Neuronal stem cell (in vitro differentiated cells): ENCODE measurements at regions not wholly inside any gene's neighbourhood (a gene's known extent, or its start where the extent isn't known, plus 50 kb on each side); places are given as distances from the start of the nearest gene placed in this dataset.

Source experiments
- DNase-seq: peaks from one replicate; pipeline ENCODE4 v3.0.0-alpha.2; 2013; ENCODE audit warnings: low spot score
- H2AFZ ChIP-seq: one replicate; pipeline ENCODE4 v1.6.1; 2013; ENCODE audit warnings: mild to moderate bottlenecking, low read length, inconsistent platforms
- H2AK5ac ChIP-seq: 2 replicates; pipeline ENCODE4 v1.6.1; 2013; ENCODE audit warnings: low read depth, mild to moderate bottlenecking, inconsistent platforms, low read length, moderate library complexity, mixed read lengths
- H2BK120ac ChIP-seq: 2 replicates; pipeline ENCODE4 v1.6.1; 2013; ENCODE audit warnings: low read depth, mild to moderate bottlenecking, inconsistent platforms, low read length, moderate library complexity, mixed read lengths
- H2BK12ac ChIP-seq: one replicate; pipeline ENCODE4 v1.6.1; 2013; ENCODE audit warnings: low read length, inconsistent platforms
- H2BK15ac ChIP-seq: 2 replicates; pipeline ENCODE4 v1.6.1; 2013; ENCODE audit warnings: mild to moderate bottlenecking, low read length, inconsistent platforms, mixed read lengths
- H2BK5ac ChIP-seq: one replicate; pipeline ENCODE4 v1.6.1; 2013; ENCODE audit warnings: inconsistent platforms, mild to moderate bottlenecking, low read length, moderate library complexity
- H3K14ac ChIP-seq: one replicate; pipeline ENCODE4 v1.6.1; 2013; ENCODE audit warnings: low read length, inconsistent platforms
- H3K18ac ChIP-seq: 2 replicates; pipeline ENCODE4 v1.6.1; 2013; ENCODE audit warnings: low read length, inconsistent platforms
- H3K23ac ChIP-seq: 2 replicates; pipeline ENCODE4 v1.6.1; 2013; ENCODE audit warnings: low read depth, mild to moderate bottlenecking, mixed read lengths, low read length, inconsistent platforms; ENCODE audit not compliant: poor library complexity
- H3K27ac ChIP-seq: replicated peaks from 3 replicates; pipeline ENCODE4 v1.5.1; 2013; ENCODE audit warnings: low read length, inconsistent platforms
- H3K27me3 ChIP-seq, 3 experiments: 2 replicates each; pipeline ENCODE4 v1.6.1; 2013; ENCODE audit warnings: low read length in 3 of 3, mild to moderate bottlenecking in 2 of 3, inconsistent platforms in 1 of 3, low read depth in 1 of 3, mixed read lengths in 1 of 3, moderate library complexity in 1 of 3; ENCODE audit not compliant: control insufficient read depth in 3 of 3, insufficient read depth in 3 of 3
- H3K36me3 ChIP-seq, 2 donors: replicated peaks in 1 of 2; 2 replicates each; pipeline ENCODE4 v1.6.1; 2013; ENCODE audit warnings: low read length in 2 of 2; ENCODE audit not compliant: control insufficient read depth in 2 of 2, insufficient read depth in 2 of 2
- H3K4ac ChIP-seq: 2 replicates; pipeline ENCODE4 v1.6.1; 2013; ENCODE audit warnings: inconsistent platforms, mild to moderate bottlenecking, low read length, moderate library complexity
- H3K4me1 ChIP-seq, 2 donors: 1 replicate in 1 of 2; 2 replicates in 1 of 2; pipeline ENCODE4 v1.6.1; 2013; ENCODE audit warnings: low read length in 2 of 2, low read depth in 1 of 2; ENCODE audit not compliant: control insufficient read depth in 2 of 2, insufficient read depth in 1 of 2
- H3K4me2 ChIP-seq: one replicate; pipeline ENCODE4 v1.6.1; 2013; ENCODE audit warnings: mild to moderate bottlenecking, low read length, inconsistent platforms; ENCODE audit not compliant: insufficient read depth, poor library complexity, severe bottlenecking
- H3K4me3 ChIP-seq, 2 donors: 2 replicates each; pipeline ENCODE4 v1.5.1; 2013; ENCODE audit warnings: low read length in 2 of 2, mild to moderate bottlenecking in 2 of 2, inconsistent platforms in 1 of 2, moderate library complexity in 1 of 2
- H3K79me1 ChIP-seq: one replicate; pipeline ENCODE4 v1.6.1; 2013; ENCODE audit warnings: low read depth, mild to moderate bottlenecking, inconsistent platforms, low read length, moderate library complexity
- H3K9ac ChIP-seq: one replicate; pipeline ENCODE4 v1.6.1; 2013; ENCODE audit warnings: mild to moderate bottlenecking, low read depth, low read length, inconsistent platforms; ENCODE audit not compliant: poor library complexity
- H3K9me3 ChIP-seq, 2 donors: replicated peaks in 1 of 2; 2 replicates each; pipeline versions ENCODE3 to v1.6.1; 2013; ENCODE audit warnings: low read length in 2 of 2, mild to moderate bottlenecking in 2 of 2, inconsistent platforms in 1 of 2, low read depth in 1 of 2, mixed read lengths in 1 of 2, moderate library complexity in 1 of 2; ENCODE audit not compliant: control insufficient read depth in 2 of 2, insufficient read depth in 1 of 2
- H4K8ac ChIP-seq: one replicate; pipeline ENCODE4 v1.6.1; 2013; ENCODE audit warnings: low read depth, mild to moderate bottlenecking, inconsistent platforms, low read length, moderate library complexity
- H4K91ac ChIP-seq: one replicate; pipeline ENCODE4 v1.6.1; 2013; ENCODE audit warnings: low read length, low read depth, mild to moderate bottlenecking, inconsistent platforms; ENCODE audit not compliant: poor library complexity
- WGBS, 2 donors: extraction: QIAGEN DNeasy Blood & Tissue Kit; methylation state at CpG; one replicate each; pipeline ENCODE4 v1.1.7; 2013; ENCODE audit warnings: missing lambda C conversion rate in 2 of 2, mixed read lengths in 1 of 2; ENCODE audit not compliant: insufficient read length in 2 of 2, insufficient replicate concordance in 1 of 2; ENCODE audit errors: extremely low coverage in 2 of 2; 5-methylcytosine and 5-hydroxymethylcytosine counted together

DNA sequence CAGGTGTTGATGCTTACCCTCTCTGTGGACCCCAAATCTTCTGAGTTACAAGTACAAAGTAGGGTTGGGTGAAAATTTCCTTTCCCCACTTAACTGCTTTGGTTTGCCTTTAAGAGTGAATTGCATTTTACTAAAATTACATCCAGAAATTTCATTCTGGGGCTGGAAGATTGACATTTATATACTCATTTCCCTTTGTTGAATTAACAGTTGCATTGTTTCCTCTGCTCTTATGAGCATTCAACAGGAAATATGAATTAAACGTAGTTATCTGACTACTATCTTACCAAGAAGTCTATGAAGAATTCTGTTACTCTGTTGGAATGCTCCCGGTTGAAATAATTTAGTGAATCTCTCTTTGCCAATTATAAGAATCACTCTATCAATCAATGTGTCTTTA lies 1231.1 kb upstream of the NXPH2 start:
- Histone ChIP-seq H3K27me3 (no peaks in the 10 kb centered on the region), H2BK12ac (no peak overlapping the region), H3K4ac (no peak overlapping the region), H2BK5ac (no peak overlapping the region), H3K36me3 (no peaks in the 10 kb centered on the region), H2AFZ (no peak overlapping the region), H4K8ac (no peak overlapping the region), H3K79me1 (no peaks in the 10 kb centered on the region), H3K23ac (no peak overlapping the region), H2AK5ac (no peak overlapping the region), H3K4me1 (no peaks in the 10 kb centered on the region), H3K9me3 (no peaks in the 10 kb centered on the region), H4K91ac (no peak overlapping the region), H3K9ac (no peak overlapping the region), H3K14ac (no peak overlapping the region), H3K4me3 (no peak overlapping the region), H3K27ac (no peak overlapping the region), H3K18ac (no peak overlapping the region), H3K4me2 (no peak overlapping the region), H2BK15ac (no peak overlapping the region), H2BK120ac (no peak overlapping the region)
- DNase-seq, result no peak
- no CpG with 5 or more reads among the region's 2 CpGs for WGBS, 2 donors

DNA sequence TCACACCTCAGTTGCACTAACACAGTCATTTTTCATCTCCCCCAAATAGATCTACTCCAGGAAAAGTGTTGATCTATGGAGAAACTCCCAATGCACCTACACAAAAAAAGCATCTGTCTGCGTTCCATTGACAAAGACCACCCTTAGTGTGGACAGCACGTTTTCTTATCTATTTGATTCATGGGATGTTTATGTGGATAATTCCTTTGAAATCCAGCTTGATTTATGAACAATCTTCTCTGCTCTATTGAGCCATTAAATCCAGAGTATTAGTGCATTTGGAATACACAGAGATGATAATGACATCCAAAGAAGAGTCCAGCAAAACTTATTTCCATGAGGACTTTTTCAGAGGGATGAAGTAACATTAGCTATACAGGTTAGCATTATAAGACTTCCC lies 1221.9 kb upstream of the NXPH2 start:
- H3K27me3 ChIP-seq, result no peaks in the 10 kb centered on the region
- H4K8ac ChIP-seq, result no peak overlapping the region
- H3K4me1 ChIP-seq, result no peaks in the 10 kb centered on the region
- no peak overlapping the region for H3K18ac ChIP-seq
- no peak overlapping the region for H3K4me3 ChIP-seq
- no peak overlapping the region for H2BK120ac ChIP-seq
- no peaks in the 10 kb centered on the region for H3K9me3 ChIP-seq
- no peak overlapping the region for H3K4ac ChIP-seq
- no peak for DNase-seq
- H2BK15ac ChIP-seq, result no peak overlapping the region
- WGBS, 2 donors, result no CpG with 5 or more reads among the region's 2 CpGs
- no peak overlapping the region for H4K91ac ChIP-seq
- no peaks in the 10 kb centered on the region for H3K36me3 ChIP-seq
- no peak overlapping the region for H3K9ac ChIP-seq
- no peak overlapping the region for H2BK12ac ChIP-seq
- H2AFZ ChIP-seq, result no peak overlapping the region
- no peak overlapping the region for H2BK5ac ChIP-seq
- no peak overlapping the region for H3K23ac ChIP-seq
- H3K14ac ChIP-seq, result no peak overlapping the region
- no peaks in the 10 kb centered on the region for H3K79me1 ChIP-seq
- no peak overlapping the region for H2AK5ac ChIP-seq
- H3K27ac ChIP-seq, result no peak overlapping the region
- H3K4me2 ChIP-seq, result no peak overlapping the region

DNA sequence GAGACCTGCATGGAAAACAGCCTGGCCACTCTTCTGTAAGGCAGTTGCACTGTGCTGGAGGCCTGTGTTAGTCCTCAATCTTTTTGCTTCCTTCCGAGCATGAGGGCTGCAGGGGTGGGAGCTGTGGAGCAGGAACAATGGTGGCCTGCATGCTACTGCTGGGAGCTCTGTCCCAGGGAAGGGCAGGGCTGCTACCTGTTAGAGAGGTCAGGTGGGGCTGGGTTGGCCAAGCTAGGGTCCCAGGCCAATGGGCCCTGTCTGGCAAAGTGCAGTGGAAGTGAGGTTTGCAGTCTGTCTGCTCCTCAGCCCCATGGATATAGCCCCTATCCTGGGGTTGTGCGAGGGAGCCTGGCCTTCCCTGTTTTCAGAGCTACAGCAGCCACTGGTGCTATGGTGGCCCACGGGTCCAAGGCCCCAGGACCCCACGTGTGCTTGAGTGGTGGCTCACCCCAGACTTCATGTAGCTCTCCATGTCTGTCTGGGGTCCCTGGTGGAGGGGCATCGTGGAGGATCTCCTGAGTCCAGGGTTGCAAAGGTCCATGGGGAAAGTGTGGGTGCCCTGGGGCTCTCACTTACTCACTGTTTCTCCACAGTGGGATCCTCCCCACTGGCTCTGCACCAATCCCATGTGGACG lies 1212.6 kb upstream of the NXPH2 start:
- H3K36me3 ChIP-seq, result no peaks in the 10 kb centered on the region
- no peak for DNase-seq

GRCh38 chr2:139992078-139992477 lies 1211.9 kb upstream of the NXPH2 start:
- no CpG with 5 or more reads among the region's 6 CpGs for WGBS, 2 donors
- Histone ChIP-seq H3K27ac (no peak overlapping the region), H3K79me1 (no peaks in the 10 kb centered on the region), H4K91ac (no peak overlapping the region), H3K9me3 (peaks cover 0 to 4% of the 10 kb centered on the region in 2 donors), H3K4me1 (no peaks in the 10 kb centered on the region), H3K36me3 (no peaks in the 10 kb centered on the region), H3K9ac (no peak overlapping the region), H2AK5ac (no peak overlapping the region), H3K14ac (no peak overlapping the region), H2BK12ac (no peak overlapping the region), H2BK5ac (no peak overlapping the region), H2AFZ (peak overlapping the region; percentile 65), H3K23ac (no peak overlapping the region), H3K4me2 (no peak overlapping the region), H2BK120ac (no peak overlapping the region), H3K4me3 (no peak overlapping the region), H2BK15ac (no peak overlapping the region), H3K27me3 (no peaks in the 10 kb centered on the region), H3K4ac (no peak overlapping the region), H3K18ac (no peak overlapping the region), H4K8ac (no peak overlapping the region)
- no peak for DNase-seq

More for the DNA sequence above, 1212.6 kb upstream of the NXPH2 start:
- Histone ChIP-seq H3K79me1 (no peaks in the 10 kb centered on the region), H2BK12ac (no peak overlapping the region), H3K27me3 (no peaks in the 10 kb centered on the region), H3K27ac (no peak overlapping the region), H3K4ac (no peak overlapping the region), H3K23ac (no peak overlapping the region), H3K18ac (peak overlapping the region; percentile 64), H3K4me1 (no peaks in the 10 kb centered on the region), H3K4me3 (peak overlapping the region in 1 of 2 donors; percentile 41), H3K14ac (no peak overlapping the region), H2BK15ac (no peak overlapping the region), H3K9me3 (peaks cover 0 to 4% of the 10 kb centered on the region in 2 donors), H2BK120ac (no peak overlapping the region), H2AFZ (peak overlapping the region; percentile 35), H2AK5ac (no peak overlapping the region), H4K91ac (peak overlapping the region; percentile 53), H4K8ac (peak overlapping the region; percentile 52), H3K9ac (no peak overlapping the region), H2BK5ac (peak overlapping the region; percentile 54), H3K4me2 (no peak overlapping the region)
- WGBS, 2 donors, result no CpG with 5 or more reads among the region's 6 CpGs
